GM12873 (cell line): ENCODE measurements at regions not wholly inside any gene's neighbourhood (a gene's known extent, or its start where the extent isn't known, plus 50 kb on each side); places are given as distances from the start of the nearest gene placed in this dataset.

ENCODE experiments used
- CTCF ChIP-seq: IDR thresholded peaks from 2 replicates; pipeline ENCODE4 v1.5.1; 2012; ENCODE audit warnings: low read depth, mild to moderate bottlenecking, moderate library complexity, low read length, control low read depth; ENCODE audit not compliant: insufficient read depth; ENCODE audit errors: missing control alignments

GRCh38 chr13:70967564-70967963 lies 859.3 kb upstream of the KLHL1 start:
- no peak for TF ChIP-seq CTCF

GRCh38 chr13:70964874-70965273 lies 856.6 kb upstream of the KLHL1 start:
- TF ChIP-seq CTCF: no peak

- peak; percentile 26 for TF ChIP-seq CTCF
Observed at GRCh38 chr13:70964124-70964523, 855.9 kb upstream of the KLHL1 start.

- peak; percentile 42 for TF ChIP-seq CTCF
Observed at GRCh38 chr13:70960841-70961443, 852.7 kb upstream of the KLHL1 start.

- no peak for TF ChIP-seq CTCF
Observed at GRCh38 chr13:70959035-70959775, 851.0 kb upstream of the KLHL1 start.

- TF ChIP-seq CTCF: no peak
Observed at GRCh38 chr13:70955887-70956286, 847.6 kb upstream of the KLHL1 start.

- TF ChIP-seq CTCF: no peak
Observed at GRCh38 chr13:70950664-70951063, 842.4 kb upstream of the KLHL1 start.
